RWPE2 (cell line): ENCODE measurements at regions not wholly inside any gene's neighbourhood (a gene's known extent, or its start where the extent isn't known, plus 50 kb on each side); places are given as distances from the start of the nearest gene placed in this dataset.

Source experiments
- ATAC-seq: fragments of 200-7000 bp; cut with Tn5 transposase; 3 replicates; pipeline ENCODE4 v1.9.1; 2021; ENCODE audit warnings: low read depth
- DNase-seq: peaks from one replicate; pipeline ENCODE4 v3.0.0-alpha.2; 2020; ENCODE audit warnings: low spot score
- H3K27ac ChIP-seq: fragments of 450-650 bp; 2 replicates; pipeline ENCODE4 v1.5.1; 2017; ENCODE audit warnings: mild to moderate bottlenecking; ENCODE audit not compliant: poor library complexity, severe bottlenecking
- H3K27me3 ChIP-seq: fragments of 250-450 bp; sonication (Bioruptor Pico); 2 replicates; pipeline ENCODE4 v1.5.1; 2021; ENCODE audit warnings: mild to moderate bottlenecking, moderate library complexity; ENCODE audit not compliant: insufficient read depth, poor library complexity, severe bottlenecking
- H3K36me3 ChIP-seq: fragments of 250-450 bp; sonication (Bioruptor Pico); 2 replicates; pipeline ENCODE4 v1.5.1; 2020; ENCODE audit warnings: low read depth, mild to moderate bottlenecking, moderate library complexity
- H3K4me1 ChIP-seq: fragments of 250-450 bp; sonication (Bioruptor Pico); 2 replicates; pipeline ENCODE4 v1.5.1; 2021; ENCODE audit warnings: mild to moderate bottlenecking, moderate library complexity; ENCODE audit not compliant: insufficient read depth, poor library complexity, severe bottlenecking
- H3K4me3 ChIP-seq: fragments of 250-450 bp; sonication (Bioruptor Pico); 2 replicates; pipeline ENCODE4 v1.5.1; 2021; ENCODE audit warnings: mild to moderate bottlenecking, moderate library complexity; ENCODE audit not compliant: severe bottlenecking
- H3K9me3 ChIP-seq: fragments of 250-450 bp; sonication (Bioruptor Pico); 2 replicates; pipeline ENCODE4 v1.5.1; 2021; ENCODE audit warnings: mild to moderate bottlenecking, moderate library complexity; ENCODE audit not compliant: severe bottlenecking
- TF ChIP-seq, protein P1 (sequence below): fragments of 450-650 bp; IDR thresholded peaks from one replicate; pipeline ENCODE4 v1.5.1; 2017; ENCODE audit warnings: mild to moderate bottlenecking, moderate library complexity; ENCODE audit not compliant: poor library complexity, severe bottlenecking

DNA sequence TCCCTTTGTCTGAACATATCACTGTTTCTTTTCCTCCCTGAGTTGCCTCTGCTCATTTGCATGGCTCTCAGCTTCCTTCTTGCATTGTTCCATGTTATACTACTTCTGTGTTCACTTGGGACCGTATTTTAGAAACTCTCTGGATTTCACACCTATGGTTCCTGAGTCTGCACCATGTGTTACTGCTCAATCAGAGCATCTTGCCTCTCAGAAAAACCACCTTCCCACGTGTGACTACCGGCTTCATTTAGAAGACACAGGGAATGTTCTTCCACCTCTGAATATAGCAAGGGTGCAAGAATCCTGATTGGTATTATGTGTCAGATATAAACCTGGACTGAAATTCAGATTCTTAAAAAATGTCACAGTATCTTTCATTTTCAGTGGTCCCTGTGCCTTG lies 731.2 kb downstream of the TDRD15 start:
- Histone ChIP-seq H3K27ac (no peak overlapping the region), H3K4me3 (no peak overlapping the region), H3K27me3 (no peaks in the 10 kb centered on the region), H3K4me1 (no peaks in the 10 kb centered on the region), H3K9me3 (no peaks in the 10 kb centered on the region), H3K36me3 (no peaks in the 10 kb centered on the region)
- no peak for ATAC-seq
- TF ChIP-seq, protein P1, sequence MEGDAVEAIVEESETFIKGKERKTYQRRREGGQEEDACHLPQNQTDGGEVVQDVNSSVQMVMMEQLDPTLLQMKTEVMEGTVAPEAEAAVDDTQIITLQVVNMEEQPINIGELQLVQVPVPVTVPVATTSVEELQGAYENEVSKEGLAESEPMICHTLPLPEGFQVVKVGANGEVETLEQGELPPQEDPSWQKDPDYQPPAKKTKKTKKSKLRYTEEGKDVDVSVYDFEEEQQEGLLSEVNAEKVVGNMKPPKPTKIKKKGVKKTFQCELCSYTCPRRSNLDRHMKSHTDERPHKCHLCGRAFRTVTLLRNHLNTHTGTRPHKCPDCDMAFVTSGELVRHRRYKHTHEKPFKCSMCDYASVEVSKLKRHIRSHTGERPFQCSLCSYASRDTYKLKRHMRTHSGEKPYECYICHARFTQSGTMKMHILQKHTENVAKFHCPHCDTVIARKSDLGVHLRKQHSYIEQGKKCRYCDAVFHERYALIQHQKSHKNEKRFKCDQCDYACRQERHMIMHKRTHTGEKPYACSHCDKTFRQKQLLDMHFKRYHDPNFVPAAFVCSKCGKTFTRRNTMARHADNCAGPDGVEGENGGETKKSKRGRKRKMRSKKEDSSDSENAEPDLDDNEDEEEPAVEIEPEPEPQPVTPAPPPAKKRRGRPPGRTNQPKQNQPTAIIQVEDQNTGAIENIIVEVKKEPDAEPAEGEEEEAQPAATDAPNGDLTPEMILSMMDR, result no peak
- DNase-seq, result no peak

DNA sequence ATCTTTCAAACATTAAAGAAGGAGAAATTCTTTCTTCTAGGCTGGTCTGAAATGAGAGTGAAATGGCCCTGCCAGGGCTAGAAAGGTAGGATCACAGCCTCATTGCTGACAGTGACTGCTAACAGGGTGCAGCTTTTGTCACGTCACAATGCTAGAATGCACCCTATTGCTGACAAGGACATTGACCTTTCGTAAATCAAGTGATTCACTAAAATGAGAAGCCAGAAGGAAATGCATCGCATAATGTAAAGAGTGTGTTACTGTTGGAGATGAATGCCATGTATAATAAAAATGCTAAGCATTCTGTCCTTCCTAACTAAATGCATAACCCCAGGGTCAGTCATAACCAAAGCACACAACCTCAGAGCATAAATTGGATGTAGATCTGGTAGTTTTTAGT lies 732.9 kb downstream of the TDRD15 start:
- Histone ChIP-seq H3K4me3 (no peak overlapping the region), H3K27ac (no peak overlapping the region), H3K27me3 (no peaks in the 10 kb centered on the region), H3K36me3 (no peaks in the 10 kb centered on the region), H3K4me1 (no peaks in the 10 kb centered on the region), H3K9me3 (no peaks in the 10 kb centered on the region)
- TF ChIP-seq, protein P1, result no peak
- DNase-seq (no peak), ATAC-seq (no peak)

DNA sequence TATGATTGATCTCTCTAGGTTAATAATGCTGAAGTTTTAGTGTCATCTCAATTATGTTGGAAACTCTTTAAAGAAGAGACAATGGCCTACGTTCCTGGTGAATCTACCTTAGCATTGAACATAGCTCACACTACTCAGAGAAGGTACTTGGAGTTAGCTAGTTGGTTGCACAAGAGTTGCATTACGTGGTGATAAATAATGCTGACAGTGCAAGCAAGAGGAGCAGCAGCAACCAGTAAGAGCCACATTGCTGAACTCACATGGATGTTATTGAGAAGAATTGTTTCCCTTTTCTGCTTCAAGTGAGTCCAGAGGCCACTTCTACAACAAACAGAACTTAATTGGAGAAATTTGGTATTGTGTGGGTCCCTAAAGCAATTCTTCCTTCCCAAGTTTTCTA lies 737.1 kb downstream of the TDRD15 start:
- H3K9me3 ChIP-seq, result no peaks in the 10 kb centered on the region
- H3K27ac ChIP-seq, result no peak overlapping the region
- no peak for DNase-seq
- no peaks in the 10 kb centered on the region for H3K4me1 ChIP-seq
- H3K4me3 ChIP-seq, result no peak overlapping the region
- H3K27me3 ChIP-seq, result no peaks in the 10 kb centered on the region
- ATAC-seq, result no peak
- TF ChIP-seq, protein P1, result no peak
- no peaks in the 10 kb centered on the region for H3K36me3 ChIP-seq

DNA sequence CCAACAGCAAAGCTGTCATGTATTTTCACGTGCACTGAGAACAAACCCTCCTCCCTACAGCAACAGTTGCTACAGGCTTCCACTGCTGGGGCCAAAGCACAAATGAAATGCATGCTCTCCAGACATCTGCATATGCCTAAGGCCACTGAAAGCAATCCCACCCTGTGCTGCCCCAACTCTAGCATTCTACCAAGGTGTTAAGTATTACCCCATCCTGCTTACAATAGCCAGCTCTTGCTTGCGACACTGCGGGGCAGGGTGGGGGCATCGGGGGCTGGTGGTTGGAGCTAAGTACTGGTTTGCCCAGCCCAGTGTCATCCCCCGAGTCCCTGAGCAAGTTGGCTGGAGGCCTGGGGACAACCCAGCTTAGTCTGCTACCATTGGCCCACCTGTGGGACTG lies 742.5 kb downstream of the TDRD15 start:
- Histone ChIP-seq H3K27me3 (no peaks in the 10 kb centered on the region), H3K4me3 (no peak overlapping the region), H3K36me3 (no peaks in the 10 kb centered on the region), H3K9me3 (no peaks in the 10 kb centered on the region), H3K27ac (no peak overlapping the region), H3K4me1 (no peaks in the 10 kb centered on the region)
- no peak for ATAC-seq
- TF ChIP-seq, protein P1, result no peak
- DNase-seq, result no peak

DNA sequence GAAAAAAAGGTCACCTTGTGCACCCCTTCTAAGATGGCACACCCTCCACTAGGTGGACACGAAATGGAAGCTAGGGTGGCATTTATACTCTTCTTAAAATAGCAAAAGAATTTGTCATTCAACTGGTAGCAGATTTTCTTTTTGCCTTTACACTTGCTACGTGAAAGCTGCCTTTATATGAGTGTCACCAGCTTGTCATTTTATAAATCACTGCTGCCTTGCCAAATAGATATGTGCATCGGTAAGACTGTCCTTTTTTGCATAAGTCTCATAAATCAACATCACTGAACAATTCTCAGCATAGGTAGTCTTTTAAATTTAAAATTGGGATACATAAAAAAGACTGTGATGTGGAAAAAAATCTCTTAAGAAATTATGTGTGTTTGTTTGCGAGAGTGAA lies 764.1 kb downstream of the TDRD15 start:
- ATAC-seq, result no peak
- Histone ChIP-seq H3K4me3 (no peak overlapping the region), H3K27ac (no peak overlapping the region), H3K4me1 (no peaks in the 10 kb centered on the region), H3K27me3 (no peaks in the 10 kb centered on the region), H3K36me3 (no peaks in the 10 kb centered on the region), H3K9me3 (no peaks in the 10 kb centered on the region)
- no peak for DNase-seq
- TF ChIP-seq, protein P1, result no peak
